Body of pancreas (tissue), 4 donors: ENCODE measurements at regions not wholly inside any gene's neighbourhood (a gene's known extent, or its start where the extent isn't known, plus 50 kb on each side); places are given as distances from the start of the nearest gene placed in this dataset.
A peak's percentile ranks its signal among the peaks of the same experiment; 100 is the strongest.

Experiments
- ATAC-seq: fragments of 150-250 bp; one replicate; pipeline ENCODE4 v1.9.1; 2016
- DNase-seq, 4 donors: peaks; one replicate each; pipeline ENCODE4 v3.0.0-alpha.2; 2019
- H3K27ac ChIP-seq, 4 donors: fragments of 200-600 bp; sonication (generic); 1 replicate in 3 of 4; 2 replicates in 1 of 4; pipeline versions ENCODE4 v1.5.1 to v1.6.1; 2016 to 2019; ENCODE audit warnings: mild to moderate bottlenecking in 1 of 4, mixed read lengths in 1 of 4, moderate library complexity in 1 of 4
- H3K27me3 ChIP-seq, 2 donors: fragments of 200-600 bp; sonication (generic); one replicate each; pipeline ENCODE4 v1.6.0; 2016; ENCODE audit warnings: mild to moderate bottlenecking in 1 of 2
- H3K36me3 ChIP-seq, 2 donors: fragments of 200-600 bp; sonication (generic); replicated peaks in 1 of 2; 2 replicates each; pipeline ENCODE4 v1.5.1; 2016; ENCODE audit warnings: low read depth in 2 of 2; ENCODE audit not compliant: insufficient read depth in 1 of 2
- H3K4me1 ChIP-seq: fragments of 200-600 bp; sonication (generic); one replicate; pipeline ENCODE4 v1.6.0; 2016
- H3K4me3 ChIP-seq, 2 donors: fragments of 200-600 bp; sonication (generic); 1 replicate in 1 of 2; 2 replicates in 1 of 2; pipeline ENCODE4 v1.5.1; 2016 to 2019
- H3K9me3 ChIP-seq, 3 donors: fragments of 200-600 bp; sonication (generic); 1 replicate in 2 of 3; 2 replicates in 1 of 3; pipeline ENCODE4 v1.5.1; 2016
- CTCF ChIP-seq, 7 experiments: fragments of 450-650 bp in 4 of 7; fragments of 200-600 bp in 3 of 7; sonication (generic) in 3 of 7; IDR thresholded peaks; one replicate each; pipeline ENCODE4 v1.5.1; 2016 to 2019; ENCODE audit warnings: antibody characterized with exemption in 7 of 7
- POLR2A ChIP-seq, 3 donors: fragments of 450-650 bp; IDR thresholded peaks; one replicate each; pipeline ENCODE4 v1.6.1; 2016; ENCODE audit warnings: antibody characterized with exemption in 3 of 3, mild to moderate bottlenecking in 2 of 3
- WGBS, 2 donors: methylation state at CpG; one replicate each; pipeline ENCODE4 v1.1.5; 2017; 5-methylcytosine and 5-hydroxymethylcytosine counted together
- intact Hi-C: fragments of 100-400 bp; cut with DNase I; formaldehyde crosslinking; loops from one replicate; pipeline ENCODE4 v1.15.1; 2023

DNA sequence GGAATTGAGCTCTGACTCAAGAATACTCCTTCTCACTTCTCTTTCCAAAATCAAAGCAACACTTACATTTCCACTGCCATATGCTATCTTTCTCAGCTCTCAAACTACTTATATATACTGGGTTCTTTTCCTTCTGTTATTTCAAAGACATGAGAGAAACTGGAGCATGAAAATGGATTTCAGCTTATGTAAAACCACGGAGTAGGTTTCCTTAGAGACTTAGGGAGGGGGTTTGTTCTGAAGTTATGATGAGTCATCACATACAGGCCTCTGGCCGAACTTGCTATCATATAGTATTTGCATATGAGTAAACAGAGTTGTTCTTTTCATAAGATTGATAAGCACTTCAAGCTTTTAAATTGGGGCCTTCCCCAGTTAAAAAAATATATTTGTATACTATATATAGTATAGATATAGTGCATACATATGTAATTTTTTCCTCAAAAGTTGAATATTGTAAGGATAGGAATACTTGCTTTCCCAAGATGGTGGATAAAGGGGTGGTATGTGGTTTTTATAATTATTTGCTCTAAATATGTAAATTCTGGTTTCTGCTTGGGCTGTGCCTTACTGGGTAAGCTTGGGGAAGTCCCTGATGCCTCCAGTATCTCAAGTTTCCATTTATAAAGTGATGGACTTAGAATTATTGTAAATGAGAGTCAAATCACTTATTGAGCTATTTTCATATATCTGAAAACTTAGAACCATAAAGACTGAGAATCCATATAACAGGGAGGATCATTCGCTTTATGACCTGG lies 273.9 kb downstream of the RFPL4B start:
- TF ChIP-seq POLR2A (IDR thresholded peaks at IDR 0.05): no peak
- no peak for TF ChIP-seq CTCF (IDR thresholded peaks at IDR 0.05)
- peak; percentile 66 for ATAC-seq
- intact Hi-C loops: no loop called here

GRCh38 chr6:112622036-112622435 lies 274.9 kb downstream of the RFPL4B start:
- TF ChIP-seq CTCF (IDR thresholded peaks at IDR 0.05) (no peak), POLR2A (IDR thresholded peaks at IDR 0.05) (no peak)
- intact Hi-C loops: no loop called here
- Histone ChIP-seq H3K27me3 (no peaks in the 10 kb centered on the region), H3K36me3 (no peaks in the 10 kb centered on the region), H3K9me3 (no peaks in the 10 kb centered on the region), H3K4me3 (no peak overlapping the region), H3K27ac (no peak overlapping the region), H3K4me1 (no peaks in the 10 kb centered on the region)
- no peak for ATAC-seq
- DNase-seq: no peak

More for the DNA sequence above, 273.9 kb downstream of the RFPL4B start:
- H3K27ac ChIP-seq: no peak overlapping the region
- H3K27me3 ChIP-seq: no peaks in the 10 kb centered on the region
- DNase-seq: no peak
- 43 to 53% methylated on average over 3 of the region's 3 CpGs for WGBS, 2 donors
- no peak overlapping the region for H3K4me3 ChIP-seq
- H3K4me1 ChIP-seq: no peaks in the 10 kb centered on the region
- no peaks in the 10 kb centered on the region for H3K36me3 ChIP-seq
- H3K9me3 ChIP-seq: no peaks in the 10 kb centered on the region

GRCh38 chr6:112626468-112627082 lies 279.4 kb downstream of the RFPL4B start:
- no peak for DNase-seq
- no peak for TF ChIP-seq CTCF (IDR thresholded peaks at IDR 0.05)
- TF ChIP-seq POLR2A (IDR thresholded peaks at IDR 0.05): no peak
- H3K4me3 ChIP-seq: no peak overlapping the region
- intact Hi-C loops: no loop called here
- no peak for ATAC-seq
- H3K36me3 ChIP-seq: no peaks in the 10 kb centered on the region
- 84% methylated on average over 6 of the region's 6 CpGs for WGBS, 2 donors
- H3K27me3 ChIP-seq: no peaks in the 10 kb centered on the region
- H3K9me3 ChIP-seq: no peaks in the 10 kb centered on the region
- H3K4me1 ChIP-seq: no peaks in the 10 kb centered on the region
- H3K27ac ChIP-seq: no peak overlapping the region

DNA sequence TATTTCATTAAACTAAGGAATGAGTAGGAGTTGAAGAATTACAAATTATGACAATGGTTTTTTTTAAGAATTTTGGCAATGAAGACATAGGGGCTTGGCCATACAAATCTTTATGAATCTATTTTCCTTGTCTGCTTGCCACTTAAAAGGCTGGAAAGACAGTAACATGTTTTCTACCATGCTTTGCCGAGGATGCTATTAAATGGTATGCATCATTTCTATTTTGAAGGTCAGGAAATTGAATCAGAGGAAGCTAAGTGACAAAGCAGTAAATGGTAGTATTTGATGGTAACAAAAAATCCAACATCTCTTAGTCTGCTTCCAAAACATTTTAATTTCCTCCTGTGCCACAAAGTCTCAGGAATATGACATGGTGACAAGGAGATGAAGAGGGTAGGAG lies 287.2 kb downstream of the RFPL4B start:
- Histone ChIP-seq H3K9me3 (no peaks in the 10 kb centered on the region), H3K4me1 (no peaks in the 10 kb centered on the region), H3K27ac (no peak overlapping the region), H3K27me3 (no peaks in the 10 kb centered on the region), H3K4me3 (no peak overlapping the region), H3K36me3 (no peaks in the 10 kb centered on the region)
- DNase-seq: no peak
- no peak for ATAC-seq
- TF ChIP-seq CTCF (IDR thresholded peaks at IDR 0.05) (no peak), POLR2A (IDR thresholded peaks at IDR 0.05) (no peak)
- 69 to 82% methylated on average over 1 of the region's 1 CpG for WGBS, 2 donors
- intact Hi-C loops: no loop called here
